ENCODE measurements at regions not wholly inside any gene's neighbourhood (a gene's known extent, or its start where the extent isn't known, plus 50 kb on each side); places are given as distances from the start of the nearest gene placed in this dataset.

- no peak for DNase-seq (ENCODE audit: low spot score)
Measured at GRCh38 chr12:87160848-87161601, 868.2 kb downstream of the C12orf50 start.

GRCh38 chr12:87157791-87158190, 871.4 kb downstream of the C12orf50 start:
- no peak for DNase-seq (ENCODE audit: low spot score)

DNA sequence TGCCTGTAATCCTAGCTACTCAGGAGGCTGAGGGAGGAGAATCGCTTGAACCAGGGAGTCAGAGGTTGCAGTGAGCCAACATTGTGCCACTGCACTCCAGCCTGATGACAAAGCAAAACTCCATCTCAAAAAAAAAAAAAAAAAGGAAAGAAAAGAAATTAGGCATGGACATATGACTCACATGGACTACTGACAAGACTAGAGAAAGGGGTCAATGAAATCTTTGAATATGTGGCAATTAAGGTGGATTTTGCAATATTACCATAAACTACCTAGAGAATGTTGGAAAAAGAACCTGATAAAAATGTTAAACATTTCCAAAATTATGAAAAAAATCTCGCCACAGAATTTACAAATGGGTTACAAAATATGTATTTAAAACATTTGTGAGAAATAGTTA, 873.6 kb downstream of the C12orf50 start:
- DNase-seq (ENCODE audit: low spot score) = no peak

DNA sequence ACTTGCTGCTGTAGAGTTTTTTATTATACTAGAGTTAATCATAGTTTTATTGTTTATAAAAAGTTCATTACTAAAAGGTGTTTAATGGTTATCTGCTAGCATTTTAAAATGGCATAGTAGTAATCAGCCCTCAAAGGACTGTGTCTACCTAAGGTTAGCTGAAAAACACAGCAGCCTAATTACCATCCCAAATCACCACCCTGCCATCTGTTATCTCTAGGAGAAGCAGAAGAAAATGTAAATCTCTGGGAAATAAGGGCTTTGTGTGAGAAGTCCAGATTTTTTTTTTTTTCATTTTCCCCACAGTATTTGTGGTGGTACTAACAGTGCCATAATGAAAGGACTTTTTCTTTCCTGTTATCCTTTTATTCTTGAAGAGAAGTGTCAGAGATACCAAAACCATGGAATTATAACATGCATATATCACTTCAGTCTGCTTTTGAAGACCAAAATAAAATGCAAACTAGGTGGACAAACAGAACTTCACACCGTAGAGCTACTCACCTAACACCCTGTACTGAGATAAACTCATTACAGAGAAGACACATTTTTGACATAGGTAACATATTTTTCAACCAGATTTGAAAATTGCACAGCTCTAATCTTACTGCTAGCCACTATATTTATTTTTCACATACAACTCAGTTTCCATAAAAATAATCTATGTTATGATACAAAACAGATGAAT, 876.2 kb downstream of the C12orf50 start:
- DNase-seq (ENCODE audit: low spot score) = no peak

DNA sequence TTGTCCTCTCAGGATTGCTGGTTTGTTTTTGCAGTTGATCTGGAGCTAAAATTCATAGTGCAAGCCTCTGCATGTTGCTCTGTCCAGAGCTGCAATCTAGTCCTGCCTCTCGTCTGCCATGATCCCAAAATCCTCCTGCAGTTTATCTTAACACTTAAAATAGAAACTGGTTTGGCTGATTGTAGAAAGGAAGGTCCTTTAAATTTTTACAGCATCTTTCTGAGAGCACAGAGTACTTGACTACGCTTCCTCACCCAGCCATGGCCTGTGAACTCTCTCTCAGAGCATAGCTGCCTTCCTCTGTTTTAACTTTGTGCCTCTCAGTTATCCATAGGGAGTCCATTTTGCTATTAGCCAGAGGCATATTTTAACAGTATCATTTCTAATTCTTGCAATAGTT, 877.1 kb downstream of the C12orf50 start:
- DNase-seq (ENCODE audit: low spot score) = no peak

DNA sequence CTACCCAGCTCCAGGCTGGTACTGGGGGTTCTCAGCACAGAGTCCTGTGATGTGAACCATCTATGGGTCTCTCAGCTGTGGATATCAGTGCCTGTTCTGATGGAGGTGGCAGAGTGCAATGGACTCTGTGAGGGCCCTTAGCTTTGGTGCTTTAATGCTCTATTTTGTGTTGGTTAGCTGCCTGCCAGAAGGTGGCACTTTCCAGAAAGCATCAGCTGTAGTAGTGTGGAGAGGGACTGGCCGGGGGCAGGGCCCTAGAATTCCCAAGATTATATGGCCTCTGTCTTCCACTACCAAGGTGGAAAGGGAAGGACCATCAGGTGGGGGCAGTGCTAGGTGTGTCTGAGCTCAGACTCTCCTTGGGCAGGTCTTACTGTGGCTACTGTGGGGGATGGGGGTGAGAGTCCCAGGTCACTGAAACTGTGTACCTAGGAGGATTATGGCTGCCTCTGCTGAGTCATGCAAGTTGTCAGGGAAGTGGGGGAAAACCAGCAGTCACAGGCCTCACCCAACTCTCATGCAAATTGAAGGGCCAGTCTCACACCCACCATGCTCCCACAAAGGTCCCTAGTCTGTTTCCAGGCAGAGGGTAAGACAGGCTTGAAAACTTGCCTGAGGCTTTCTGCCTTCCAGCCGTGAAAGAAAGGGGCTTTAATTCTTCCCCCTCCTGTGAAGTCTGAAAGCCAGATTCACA, 878.1 kb downstream of the C12orf50 start:
- DNase-seq (ENCODE audit: low spot score) = no peak

GRCh38 chr12:87142342-87142741, 886.2 kb upstream of the MGAT4C start:
- no peak for DNase-seq (ENCODE audit: low spot score)

GRCh38 chr12:87141091-87141490, 884.9 kb upstream of the MGAT4C start:
- no peak for DNase-seq (ENCODE audit: low spot score)

GRCh38 chr12:87140262-87140661, 884.1 kb upstream of the MGAT4C start:
- no peak for DNase-seq (ENCODE audit: low spot score)

- no peak for DNase-seq (ENCODE audit: low spot score)
Measured at GRCh38 chr12:87137220-87137619, 881.0 kb upstream of the MGAT4C start.

- no peak for DNase-seq (ENCODE audit: low spot score)
Measured at GRCh38 chr12:87136330-87136976, 880.3 kb upstream of the MGAT4C start.

DNA sequence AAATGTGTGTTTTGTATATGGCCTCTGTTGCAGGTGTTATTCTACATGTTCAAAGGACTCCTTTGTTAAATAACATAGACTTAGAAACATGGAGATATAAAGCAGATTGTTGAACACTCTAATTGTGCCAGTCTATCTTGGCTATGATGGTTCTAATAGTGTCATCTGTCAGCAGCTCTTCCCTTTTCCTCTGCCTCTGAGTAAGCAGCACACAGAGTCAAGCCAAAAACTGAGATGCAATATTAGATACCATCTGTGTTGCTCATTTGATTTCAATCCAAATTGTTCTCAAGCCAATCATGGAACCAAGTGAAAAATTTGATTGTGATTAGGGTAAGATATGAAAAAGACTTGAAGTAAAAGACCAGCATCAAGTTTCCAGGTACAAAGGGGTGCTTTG, 871.1 kb upstream of the MGAT4C start:
- DNase-seq (ENCODE audit: low spot score) = no peak

DNA sequence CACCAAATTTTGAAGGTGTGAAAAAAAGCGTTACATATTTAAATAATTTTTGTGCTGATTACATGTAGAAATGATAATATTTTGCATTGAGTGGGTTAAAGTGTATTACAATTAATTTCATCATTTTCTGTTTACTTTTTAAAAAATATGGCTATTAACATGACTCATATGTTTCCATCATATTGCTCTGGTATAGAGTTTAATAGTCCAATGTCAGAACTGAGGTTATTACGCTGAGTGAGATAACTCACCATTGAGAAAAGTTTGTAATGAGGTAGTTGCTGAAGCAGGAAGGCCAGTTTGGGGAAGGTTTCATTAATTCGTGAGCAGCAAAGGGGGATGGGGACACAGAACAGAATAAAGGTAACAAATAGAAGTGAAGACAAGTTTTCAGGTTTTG, 865.7 kb upstream of the MGAT4C start:
- no peak for DNase-seq (ENCODE audit: low spot score)

DNA sequence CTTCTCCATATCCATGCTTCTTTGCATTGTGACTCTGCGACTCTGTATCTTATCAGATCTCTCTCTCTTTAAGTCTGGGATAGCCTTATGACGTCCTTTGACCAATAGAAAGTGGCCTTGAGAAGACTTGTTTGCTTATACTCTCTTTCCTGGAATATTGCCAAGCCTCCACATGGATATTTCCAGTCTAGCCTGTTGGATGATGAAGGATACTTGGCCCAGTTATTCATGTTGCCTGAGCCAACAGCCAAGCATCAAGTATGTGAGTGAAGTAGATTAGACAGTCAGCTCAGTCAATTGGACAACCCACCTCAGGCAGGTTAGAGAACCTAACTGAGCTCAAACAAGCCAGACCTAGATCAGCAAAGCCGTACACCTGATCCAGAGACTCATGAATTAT, 864.2 kb upstream of the MGAT4C start:
- DNase-seq (ENCODE audit: low spot score) = no peak

- no peak for DNase-seq (ENCODE audit: low spot score)
Measured at GRCh38 chr12:87119713-87120112, 863.5 kb upstream of the MGAT4C start.

DNA sequence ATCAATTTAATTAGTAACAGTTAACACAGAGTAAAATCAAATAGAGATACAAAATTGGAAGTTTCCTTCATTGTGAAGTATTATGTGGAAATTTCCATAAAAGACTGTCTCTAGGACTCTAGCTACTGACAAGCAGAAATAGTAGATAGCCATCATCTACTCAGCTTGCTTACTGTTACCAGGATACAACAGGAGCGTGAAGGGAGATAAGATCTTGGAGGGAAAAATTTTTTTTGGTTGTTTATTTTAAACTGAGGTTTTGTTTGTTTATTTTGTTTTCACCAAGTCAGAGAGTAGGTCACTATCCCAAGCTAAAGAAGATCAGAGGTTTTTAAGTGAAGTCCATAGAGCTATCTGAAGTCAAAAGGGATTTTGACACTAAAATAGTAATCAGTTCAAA, 861.3 kb upstream of the MGAT4C start:
- no peak for DNase-seq (ENCODE audit: low spot score)

GRCh38 chr12:87116780-87117179, 860.6 kb upstream of the MGAT4C start:
- no peak for DNase-seq (ENCODE audit: low spot score)

DNA sequence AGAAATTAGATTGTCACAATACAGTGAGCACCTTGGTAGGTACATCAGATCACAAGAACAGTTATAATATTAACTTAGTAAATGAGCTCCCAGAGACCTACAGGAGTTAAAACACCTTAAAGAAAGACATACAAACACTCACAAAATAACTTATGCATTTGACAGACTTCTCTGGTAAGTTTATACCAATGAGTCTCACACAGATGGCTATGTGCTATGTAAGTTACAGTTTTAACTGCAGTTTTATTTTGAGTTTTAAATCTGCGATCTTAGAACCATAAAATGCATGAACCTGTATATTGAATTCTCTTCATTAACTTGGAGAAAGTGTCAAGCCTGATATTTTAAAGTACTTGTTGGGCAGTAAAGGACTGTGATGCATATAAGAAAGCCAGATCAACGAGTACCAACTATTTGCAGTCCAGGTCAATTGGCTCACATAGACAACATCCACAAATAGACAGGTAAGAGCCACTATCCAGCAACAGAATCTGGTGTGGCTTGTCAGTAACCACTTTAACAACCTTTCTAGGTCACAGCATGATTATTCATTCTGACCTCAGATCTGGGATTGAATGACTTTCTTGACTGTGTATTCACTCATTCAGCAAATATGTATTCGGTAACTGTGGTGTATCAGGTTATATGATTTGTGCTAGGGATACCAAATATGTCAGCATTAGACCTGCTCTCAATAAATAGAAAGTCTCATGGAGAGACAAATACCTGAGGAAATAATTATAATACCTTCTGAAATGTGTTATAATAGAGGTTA, 856.6 kb upstream of the MGAT4C start:
- no peak for DNase-seq (ENCODE audit: low spot score)

- no peak for DNase-seq (ENCODE audit: low spot score)
Measured at GRCh38 chr12:87107766-87108165, 851.6 kb upstream of the MGAT4C start.

DNA sequence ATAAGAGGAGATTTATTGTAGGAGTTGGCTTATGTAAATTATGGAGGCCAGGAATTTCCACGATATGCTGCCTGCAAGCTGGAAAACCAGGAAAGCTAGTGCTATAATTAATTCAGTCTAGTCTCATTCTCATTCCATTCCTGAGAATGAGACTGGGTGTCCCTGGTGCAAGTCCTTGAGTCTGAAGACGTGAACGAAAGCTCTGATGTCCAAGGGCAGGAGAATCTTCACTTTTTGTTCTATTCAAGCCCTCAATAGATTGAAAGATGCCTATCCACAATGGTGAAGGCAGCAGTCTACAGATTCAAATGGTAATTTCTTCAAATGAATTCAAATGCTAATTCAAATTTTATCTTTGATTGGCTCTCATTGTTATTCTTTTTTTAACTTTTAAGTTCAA, 851.1 kb upstream of the MGAT4C start:
- no peak for DNase-seq (ENCODE audit: low spot score)

- no peak for DNase-seq (ENCODE audit: low spot score)
Measured at GRCh38 chr12:87096082-87096585, 839.9 kb upstream of the MGAT4C start.

DNA sequence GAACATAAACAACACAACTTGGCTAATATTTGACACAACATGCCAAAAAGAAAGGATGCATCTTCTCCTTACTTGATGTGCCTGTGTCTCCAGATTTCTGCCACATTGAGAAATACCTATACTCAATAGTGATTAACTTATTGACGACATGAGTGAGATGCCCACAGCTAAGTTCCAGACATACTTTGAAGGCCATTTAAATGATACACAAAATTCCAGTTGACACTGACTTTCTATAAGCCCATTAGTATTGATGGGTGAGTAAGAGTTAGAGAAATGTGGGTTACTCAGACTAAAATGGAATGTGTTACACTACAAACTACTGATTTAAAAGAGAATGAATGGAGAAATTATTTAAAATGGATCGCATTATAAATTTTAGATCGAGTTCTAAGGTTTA, 838.2 kb upstream of the MGAT4C start:
- DNase-seq (ENCODE audit: low spot score) = no peak

Data from putamen (tissue), 1 donor.